Spleen (tissue), 11 donors: ENCODE measurements at regions not wholly inside any gene's neighbourhood (a gene's known extent, or its start where the extent isn't known, plus 50 kb on each side); places are given as distances from the start of the nearest gene placed in this dataset.

ENCODE experiments used
- DNase-seq: peaks from one replicate; pipeline ENCODE4 v3.0.0-alpha.2; 2020
- H3K27ac ChIP-seq, 8 donors: fragments of 200-600 bp; sonication (generic) in 7 of 8; 1 replicate in 4 of 8; 2 replicates in 4 of 8; pipeline versions ENCODE4 v1.5.0 to v1.8.0; 2016 to 2021; ENCODE audit warnings: inconsistent platforms in 4 of 8, mild to moderate bottlenecking in 4 of 8, moderate library complexity in 1 of 8
- H3K27me3 ChIP-seq, 7 donors: fragments of 200-600 bp; sonication (generic) in 6 of 7; replicated peaks in 1 of 7; 1 replicate in 4 of 7; 2 replicates in 3 of 7; pipeline versions ENCODE4 v1.5.0 to v1.8.0; 2016 to 2021; ENCODE audit warnings: inconsistent platforms in 3 of 7, mild to moderate bottlenecking in 1 of 7
- H3K36me3 ChIP-seq, 6 donors: fragments of 200-600 bp; sonication (generic) in 5 of 6; 1 replicate in 4 of 6; 2 replicates in 2 of 6; pipeline versions ENCODE4 v1.5.0 to v1.8.0; 2016 to 2021; ENCODE audit warnings: inconsistent platforms in 2 of 6
- H3K4me1 ChIP-seq, 6 donors: fragments of 200-600 bp; sonication (generic) in 5 of 6; 1 replicate in 3 of 6; 2 replicates in 3 of 6; pipeline versions ENCODE4 v1.5.0 to v1.8.0; 2016 to 2021; ENCODE audit warnings: inconsistent platforms in 3 of 6
- H3K4me3 ChIP-seq, 8 donors: fragments of 200-600 bp; sonication (generic) in 7 of 8; 1 replicate in 4 of 8; 2 replicates in 4 of 8; pipeline versions ENCODE4 v1.5.0 to v1.8.0; 2016 to 2021; ENCODE audit warnings: inconsistent platforms in 4 of 8, mild to moderate bottlenecking in 4 of 8, moderate library complexity in 2 of 8
- H3K9me3 ChIP-seq, 8 donors: fragments of 200-600 bp; sonication (generic) in 7 of 8; 1 replicate in 4 of 8; 2 replicates in 4 of 8; pipeline versions ENCODE4 v1.5.0 to v1.8.0; 2016 to 2021; ENCODE audit warnings: inconsistent platforms in 4 of 8
- POLR2A ChIP-seq, 3 donors: fragments of 450-650 bp; IDR thresholded peaks; one replicate each; pipeline ENCODE4 v1.5.1; 2017; ENCODE audit warnings: antibody characterized with exemption in 3 of 3, mild to moderate bottlenecking in 1 of 3
- POLR2AphosphoS5 ChIP-seq, 3 donors: sonication (generic); formaldehyde crosslinking; IDR thresholded peaks; one replicate each; pipeline ENCODE4 v1.5.1; 2017; ENCODE audit warnings: antibody characterized with exemption in 3 of 3
- WGBS, 5 donors: extraction: QIAGEN DNeasy Blood & Tissue Kit in 3 of 5; methylation state at CpG; one replicate each; pipeline versions ENCODE4 v1.1.5 to v1.1.7; 2013 to 2018; 5-methylcytosine and 5-hydroxymethylcytosine counted together
- intact Hi-C: fragments of 100-400 bp; cut with DNase I; formaldehyde crosslinking; loops from one replicate; pipeline ENCODE4 v1.15.0; 2023; ENCODE audit warnings: low total_unique reads
- TF ChIP-seq, protein P1 (sequence below), 11 experiments: fragments of 200-600 bp in 7 of 11; fragments of 450-650 bp in 4 of 11; sonication (generic) in 4 of 11; IDR thresholded peaks in 8 of 11; conservative IDR thresholded peaks in 3 of 11; 1 replicate in 7 of 11; 2 replicates in 4 of 11; pipeline versions ENCODE4 v1.4.0 to v1.8.0; 2016 to 2021; ENCODE audit warnings: antibody characterized with exemption in 11 of 11, inconsistent platforms in 4 of 11, mild to moderate bottlenecking in 1 of 11
- donor health status: healthy with polysubstance abuse.
- donor health status: DM: no; HTN: no; CAD: no; lungs with moderate emphysema.
- donor health status: DM: no; HTN: no; CAD: no.
- donor health status: Bipolar disorder and iron deficiency.
- donor health status: healthy.
- donor health status: DM: no; HTN: no; CAD: no.
- donor health status: DM: yes; HTN: yes; CAD: no.

DNA sequence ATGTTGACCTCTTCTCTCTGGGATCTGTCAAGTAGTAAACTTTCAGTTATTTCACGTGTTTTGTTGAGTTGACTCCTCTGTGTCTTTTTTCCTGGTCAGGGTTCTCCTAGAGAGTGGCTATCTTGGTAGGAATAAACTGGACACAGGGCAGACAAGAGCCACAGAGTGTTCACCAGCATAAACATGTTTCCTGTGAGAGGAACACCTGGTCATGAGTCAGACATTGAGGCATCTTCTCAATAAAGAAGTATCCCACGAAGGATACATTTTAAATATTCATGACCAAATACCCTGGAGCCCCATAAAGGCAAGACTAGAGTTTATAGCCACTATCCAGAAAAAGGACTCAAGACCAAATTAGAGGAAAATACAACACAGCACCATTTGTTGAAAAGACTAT is 269.7 kb upstream of the ZNF521 start:
- no peak overlapping the region for H3K27ac ChIP-seq
- TF ChIP-seq POLR2A (IDR thresholded peaks at IDR 0.05) (no peak), POLR2AphosphoS5 (IDR thresholded peaks at IDR 0.05) (no peak)
- TF ChIP-seq, protein P1, sequence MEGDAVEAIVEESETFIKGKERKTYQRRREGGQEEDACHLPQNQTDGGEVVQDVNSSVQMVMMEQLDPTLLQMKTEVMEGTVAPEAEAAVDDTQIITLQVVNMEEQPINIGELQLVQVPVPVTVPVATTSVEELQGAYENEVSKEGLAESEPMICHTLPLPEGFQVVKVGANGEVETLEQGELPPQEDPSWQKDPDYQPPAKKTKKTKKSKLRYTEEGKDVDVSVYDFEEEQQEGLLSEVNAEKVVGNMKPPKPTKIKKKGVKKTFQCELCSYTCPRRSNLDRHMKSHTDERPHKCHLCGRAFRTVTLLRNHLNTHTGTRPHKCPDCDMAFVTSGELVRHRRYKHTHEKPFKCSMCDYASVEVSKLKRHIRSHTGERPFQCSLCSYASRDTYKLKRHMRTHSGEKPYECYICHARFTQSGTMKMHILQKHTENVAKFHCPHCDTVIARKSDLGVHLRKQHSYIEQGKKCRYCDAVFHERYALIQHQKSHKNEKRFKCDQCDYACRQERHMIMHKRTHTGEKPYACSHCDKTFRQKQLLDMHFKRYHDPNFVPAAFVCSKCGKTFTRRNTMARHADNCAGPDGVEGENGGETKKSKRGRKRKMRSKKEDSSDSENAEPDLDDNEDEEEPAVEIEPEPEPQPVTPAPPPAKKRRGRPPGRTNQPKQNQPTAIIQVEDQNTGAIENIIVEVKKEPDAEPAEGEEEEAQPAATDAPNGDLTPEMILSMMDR (IDR thresholded peaks at IDR 0.05 in 8 of 11, conservative IDR thresholded peaks at IDR 0.05 in 3 of 11), result no peak
- H3K27me3 ChIP-seq, result no peaks in the 10 kb centered on the region
- H3K36me3 ChIP-seq, result no peaks in the 10 kb centered on the region
- H3K9me3 ChIP-seq, result peaks cover 0 to 42% (median 27%) of the 10 kb centered on the region in 8 donors
- no peak for DNase-seq
- H3K4me1 ChIP-seq, result no peaks in the 10 kb centered on the region
- intact Hi-C loops, result no loop called here
- no peak overlapping the region for H3K4me3 ChIP-seq
- whole genome bisulfite sequencing, 5 donors, result 75 to 92% (median 80%) methylated on average over 2 of the region's 2 CpGs

- intact Hi-C loops, result no loop called here
- 94 to 100% (median 96%) methylated on average over 1 of the region's 1 CpG for WGBS, 5 donors
These were observed 269.2 kb upstream of the ZNF521 start for GRCh38 chr18:25621144-25621543.

DNA sequence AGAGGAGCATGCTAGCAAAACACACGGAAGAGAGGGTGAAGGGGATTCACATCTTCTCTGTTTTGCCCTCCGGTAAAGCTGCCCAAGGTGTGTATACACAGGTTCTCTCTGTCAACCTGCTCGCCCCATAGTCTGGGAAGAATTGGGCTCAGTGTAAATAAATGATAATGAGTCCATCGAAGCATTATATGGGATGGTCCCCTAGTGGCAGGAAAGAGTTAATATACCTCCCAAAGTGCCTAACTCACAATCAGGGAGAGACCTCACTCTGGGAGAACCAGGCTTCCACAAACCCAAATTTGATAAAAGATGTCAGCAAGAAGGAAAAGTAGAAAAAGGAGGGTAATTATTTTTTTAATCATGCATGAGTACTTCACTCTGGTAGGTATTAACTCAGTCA is 262.2 kb upstream of the ZNF521 start:
- Histone ChIP-seq H3K36me3 (no peaks in the 10 kb centered on the region), H3K27ac (no peak overlapping the region), H3K4me1 (no peaks in the 10 kb centered on the region), H3K4me3 (no peak overlapping the region), H3K27me3 (no peaks in the 10 kb centered on the region), H3K9me3 (peaks cover 0 to 11% (median 0%) of the 10 kb centered on the region in 8 donors)
- WGBS, 5 donors, result 85 to 93% (median 89%) methylated on average over 4 of the region's 4 CpGs
- TF ChIP-seq POLR2A (IDR thresholded peaks at IDR 0.05) (no peak), POLR2AphosphoS5 (IDR thresholded peaks at IDR 0.05) (no peak)
- TF ChIP-seq, protein P1 (IDR thresholded peaks at IDR 0.05 in 8 of 11, conservative IDR thresholded peaks at IDR 0.05 in 3 of 11), result no peak
- DNase-seq, result no peak
- intact Hi-C loops, result no loop called here

More at GRCh38 chr18:25621144-25621543, 269.2 kb upstream of the ZNF521 start:
- Histone ChIP-seq H3K4me3 (no peak overlapping the region), H3K4me1 (no peaks in the 10 kb centered on the region), H3K9me3 (peaks cover 0 to 37% (median 21%) of the 10 kb centered on the region in 8 donors), H3K27me3 (no peaks in the 10 kb centered on the region), H3K36me3 (no peaks in the 10 kb centered on the region), H3K27ac (no peak overlapping the region)
- DNase-seq, result no peak
- TF ChIP-seq POLR2A (IDR thresholded peaks at IDR 0.05), result no peak
- TF ChIP-seq POLR2AphosphoS5 (IDR thresholded peaks at IDR 0.05), result no peak

- Histone ChIP-seq H3K27me3 (no peaks in the 10 kb centered on the region), H3K27ac (no peak overlapping the region), H3K4me3 (no peak overlapping the region), H3K4me1 (no peaks in the 10 kb centered on the region), H3K9me3 (peaks cover 0 to 18% (median 0%) of the 10 kb centered on the region in 8 donors), H3K36me3 (no peaks in the 10 kb centered on the region)
- 85 to 95% (median 90%) methylated on average over 5 of the region's 5 CpGs for WGBS, 5 donors
- intact Hi-C loops, result no loop called here
- TF ChIP-seq POLR2A (IDR thresholded peaks at IDR 0.05) (no peak), POLR2AphosphoS5 (IDR thresholded peaks at IDR 0.05) (no peak)
- TF ChIP-seq, protein P1 (IDR thresholded peaks at IDR 0.05 in 8 of 11, conservative IDR thresholded peaks at IDR 0.05 in 3 of 11), result no peak
- no peak for DNase-seq
These were observed 260.5 kb upstream of the ZNF521 start for GRCh38 chr18:25612466-25612865.

DNA sequence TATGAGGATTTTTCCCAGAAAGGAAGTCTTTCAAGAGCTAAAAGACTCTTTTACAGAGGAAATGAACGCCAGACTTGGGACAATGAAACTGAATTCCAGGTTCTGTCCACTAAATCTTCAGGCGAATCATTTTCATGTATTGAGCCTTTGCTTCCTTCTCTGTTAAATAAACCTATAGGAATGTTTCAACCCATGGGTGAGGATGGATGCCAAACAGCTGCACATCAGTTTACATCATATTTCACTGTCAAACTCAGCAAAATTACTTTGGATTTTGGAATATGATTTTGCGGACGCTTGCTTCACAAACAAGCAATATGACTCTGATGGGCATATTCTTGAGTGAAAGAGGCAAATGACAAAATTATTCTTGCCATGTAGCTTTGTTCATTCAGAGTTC is 256.1 kb upstream of the ZNF521 start:
- TF ChIP-seq, protein P1 (IDR thresholded peaks at IDR 0.05 in 8 of 11, conservative IDR thresholded peaks at IDR 0.05 in 3 of 11), result no peak
- no peak for TF ChIP-seq POLR2A (IDR thresholded peaks at IDR 0.05)
- no peak for TF ChIP-seq POLR2AphosphoS5 (IDR thresholded peaks at IDR 0.05)
- H3K27ac ChIP-seq, result no peak overlapping the region
- peaks cover 0 to 8% (median 0%) of the 10 kb centered on the region in 8 donors for H3K9me3 ChIP-seq
- DNase-seq, result no peak
- 85 to 95% (median 85%) methylated on average over 4 of the region's 4 CpGs for WGBS, 5 donors
- no peaks in the 10 kb centered on the region for H3K36me3 ChIP-seq
- no peaks in the 10 kb centered on the region for H3K27me3 ChIP-seq
- intact Hi-C loops, result no loop called here
- no peaks in the 10 kb centered on the region for H3K4me1 ChIP-seq
- no peak overlapping the region for H3K4me3 ChIP-seq
